Mesendoderm (in vitro differentiated cells): ENCODE measurements at regions not wholly inside any gene's neighbourhood (a gene's known extent, or its start where the extent isn't known, plus 50 kb on each side); places are given as distances from the start of the nearest gene placed in this dataset.

Experiments used
- DNase-seq: peaks from one replicate; pipeline ENCODE4 v3.0.0; 2013
- H2AK5ac ChIP-seq: 2 replicates; pipeline ENCODE4 v1.6.1; 2013; ENCODE audit warnings: low read length, inconsistent platforms
- H2BK120ac ChIP-seq: 2 replicates; pipeline ENCODE4 v1.6.1; 2013; ENCODE audit warnings: low read depth, mild to moderate bottlenecking, low read length, moderate library complexity, mixed read lengths
- H2BK15ac ChIP-seq: replicated peaks from 2 replicates; pipeline ENCODE4 v1.6.1; 2013; ENCODE audit warnings: low read depth, mild to moderate bottlenecking, moderate library complexity
- H2BK5ac ChIP-seq: 2 replicates; pipeline ENCODE4 v1.6.1; 2013; ENCODE audit warnings: low read length, inconsistent platforms
- H3K18ac ChIP-seq: 2 replicates; pipeline ENCODE4 v1.6.1; 2013; ENCODE audit warnings: mild to moderate bottlenecking, low read length, mixed read lengths
- H3K23ac ChIP-seq: one replicate; pipeline ENCODE4 v1.6.1; 2013; ENCODE audit warnings: low read length
- H3K27ac ChIP-seq: 2 replicates; pipeline ENCODE4 v1.5.1; 2013; ENCODE audit warnings: low read depth, mild to moderate bottlenecking, inconsistent platforms, low read length, moderate library complexity
- H3K27me3 ChIP-seq: 2 replicates; pipeline ENCODE4 v1.6.1; 2013; ENCODE audit warnings: low read length, control low read depth, mild to moderate bottlenecking, inconsistent platforms; ENCODE audit not compliant: insufficient read depth, poor library complexity
- H3K36me3 ChIP-seq: 2 replicates; pipeline ENCODE4 v1.6.1; 2013; ENCODE audit warnings: low read length, inconsistent platforms; ENCODE audit not compliant: control insufficient read depth, insufficient read depth
- H3K4ac ChIP-seq: one replicate; pipeline ENCODE4 v1.6.1; 2013; ENCODE audit warnings: low read depth, mild to moderate bottlenecking, low read length, moderate library complexity
- H3K4me1 ChIP-seq: 2 replicates; pipeline ENCODE4 v1.6.1; 2013; ENCODE audit warnings: low read depth, low read length, inconsistent platforms; ENCODE audit not compliant: control insufficient read depth
- H3K4me2 ChIP-seq: 2 replicates; pipeline ENCODE4 v1.6.1; 2013; ENCODE audit warnings: low read length
- H3K4me3 ChIP-seq: 2 replicates; pipeline ENCODE4 v1.5.1; 2013; ENCODE audit warnings: mild to moderate bottlenecking, low read length
- H3K56ac ChIP-seq: one replicate; pipeline ENCODE4 v1.6.1; 2013; ENCODE audit warnings: low read length
- H3K79me1 ChIP-seq: 2 replicates; pipeline ENCODE4 v1.6.1; 2013; ENCODE audit warnings: low read length, inconsistent platforms
- H3K79me2 ChIP-seq: 2 replicates; pipeline ENCODE4 v1.6.1; 2013; ENCODE audit warnings: mild to moderate bottlenecking, low read length; ENCODE audit not compliant: control insufficient read depth, insufficient read depth
- H3K9ac ChIP-seq: 2 replicates; pipeline ENCODE4 v1.6.1; 2013; ENCODE audit warnings: low read length, inconsistent platforms
- H4K5ac ChIP-seq: one replicate; pipeline ENCODE4 v1.6.1; 2013; ENCODE audit warnings: low read length
- H4K8ac ChIP-seq: one replicate; pipeline ENCODE4 v1.6.1; 2013; ENCODE audit warnings: low read depth, mild to moderate bottlenecking, control low read depth, low read length, moderate library complexity
- WGBS: extraction: QIAGEN DNeasy Blood & Tissue Kit; methylation state at CpG from one replicate; pipeline ENCODE4 v1.1.7; 2013; ENCODE audit warnings: low lambda C conversion rate, missing lambda C conversion rate; ENCODE audit not compliant: insufficient coverage; ENCODE audit errors: extremely low coverage; 5-methylcytosine and 5-hydroxymethylcytosine counted together

GRCh38 chr15:70449311-70450141 lies 313.8 kb downstream of the UACA start:
- H3K27me3 ChIP-seq: no peaks in the 10 kb centered on the region
- H3K18ac ChIP-seq: no peak overlapping the region
- no peak overlapping the region for H3K27ac ChIP-seq
- H3K9ac ChIP-seq: no peak overlapping the region
- no peak overlapping the region for H2BK120ac ChIP-seq
- H3K4me2 ChIP-seq: no peak overlapping the region
- no peak overlapping the region for H2BK5ac ChIP-seq
- no peak overlapping the region for H4K5ac ChIP-seq
- WGBS: 100% methylated on average over 1 of the region's 1 CpG
- H4K8ac ChIP-seq: no peak overlapping the region
- H3K4me1 ChIP-seq: no peaks in the 10 kb centered on the region
- no peak overlapping the region for H2AK5ac ChIP-seq
- H3K4ac ChIP-seq: no peak overlapping the region
- no peaks in the 10 kb centered on the region for H3K79me2 ChIP-seq
- H3K23ac ChIP-seq: no peak overlapping the region
- DNase-seq: no peak
- H3K4me3 ChIP-seq: no peak overlapping the region
- H3K79me1 ChIP-seq: no peaks in the 10 kb centered on the region
- no peak overlapping the region for H3K56ac ChIP-seq
- no peaks in the 10 kb centered on the region for H3K36me3 ChIP-seq
- no peak overlapping the region for H2BK15ac ChIP-seq

- no peak overlapping the region for H2BK120ac ChIP-seq
- no peaks in the 10 kb centered on the region for H3K36me3 ChIP-seq
- no peaks in the 10 kb centered on the region for H3K79me2 ChIP-seq
- H4K8ac ChIP-seq: no peak overlapping the region
- H3K56ac ChIP-seq: no peak overlapping the region
- H3K4me2 ChIP-seq: no peak overlapping the region
- H2BK15ac ChIP-seq: no peak overlapping the region
- H3K4me1 ChIP-seq: no peaks in the 10 kb centered on the region
- no peak for DNase-seq
- H3K4me3 ChIP-seq: no peak overlapping the region
- no peak overlapping the region for H3K23ac ChIP-seq
- no peak overlapping the region for H4K5ac ChIP-seq
- no peak overlapping the region for H3K18ac ChIP-seq
- no peak overlapping the region for H2AK5ac ChIP-seq
- WGBS: no CpG with 5 or more reads among the region's 29 CpGs
- no peak overlapping the region for H3K4ac ChIP-seq
- no peak overlapping the region for H2BK5ac ChIP-seq
- H3K27me3 ChIP-seq: no peaks in the 10 kb centered on the region
- no peaks in the 10 kb centered on the region for H3K79me1 ChIP-seq
- no peak overlapping the region for H3K27ac ChIP-seq
- no peak overlapping the region for H3K9ac ChIP-seq
These were observed 315.2 kb downstream of the UACA start for GRCh38 chr15:70447928-70448698.

GRCh38 chr15:70447521-70447920 lies 315.8 kb downstream of the UACA start:
- Histone ChIP-seq H3K18ac (no peak overlapping the region), H3K4me2 (no peak overlapping the region), H2BK15ac (no peak overlapping the region), H3K23ac (no peak overlapping the region), H3K4ac (no peak overlapping the region), H3K27ac (no peak overlapping the region), H3K56ac (no peak overlapping the region), H2BK5ac (no peak overlapping the region), H3K4me1 (no peaks in the 10 kb centered on the region), H3K79me1 (no peaks in the 10 kb centered on the region), H3K36me3 (no peaks in the 10 kb centered on the region), H3K9ac (no peak overlapping the region), H3K27me3 (no peaks in the 10 kb centered on the region), H4K5ac (no peak overlapping the region), H2AK5ac (no peak overlapping the region), H3K4me3 (no peak overlapping the region), H3K79me2 (no peaks in the 10 kb centered on the region), H4K8ac (no peak overlapping the region), H2BK120ac (no peak overlapping the region)
- no peak for DNase-seq
- no CpG with 5 or more reads among the region's 2 CpGs for WGBS

DNA sequence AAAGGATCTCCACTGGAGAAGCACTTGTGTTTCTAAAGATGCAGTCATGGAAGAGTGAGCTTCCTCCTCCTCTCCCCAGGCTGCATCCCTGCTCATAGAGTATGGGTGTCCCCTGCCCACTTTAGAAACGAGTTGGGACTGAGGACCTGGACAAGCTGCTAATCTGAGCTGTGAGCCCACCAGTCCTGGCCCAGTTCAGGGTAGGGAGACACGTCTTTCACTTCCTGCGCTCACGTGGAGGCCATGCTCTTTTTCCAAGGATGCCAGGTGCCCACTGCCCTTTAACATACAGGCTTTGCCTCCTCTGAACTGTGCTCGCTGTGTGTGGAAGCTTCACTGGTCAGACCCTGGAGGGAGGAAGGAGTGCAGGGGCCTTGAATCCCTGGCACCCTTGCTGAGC lies 316.3 kb downstream of the UACA start:
- H3K27ac ChIP-seq: no peak overlapping the region
- no peak overlapping the region for H3K9ac ChIP-seq
- no peak for DNase-seq
- no peak overlapping the region for H4K5ac ChIP-seq
- no peak overlapping the region for H2AK5ac ChIP-seq
- no CpG with 5 or more reads among the region's 5 CpGs for WGBS
- no peaks in the 10 kb centered on the region for H3K27me3 ChIP-seq
- no peaks in the 10 kb centered on the region for H3K79me1 ChIP-seq
- no peak overlapping the region for H2BK5ac ChIP-seq
- no peaks in the 10 kb centered on the region for H3K79me2 ChIP-seq
- no peaks in the 10 kb centered on the region for H3K4me1 ChIP-seq
- no peak overlapping the region for H3K4me3 ChIP-seq
- H3K56ac ChIP-seq: no peak overlapping the region
- H4K8ac ChIP-seq: no peak overlapping the region
- no peak overlapping the region for H3K18ac ChIP-seq
- no peak overlapping the region for H3K4me2 ChIP-seq
- H2BK15ac ChIP-seq: no peak overlapping the region
- H3K23ac ChIP-seq: no peak overlapping the region
- H3K36me3 ChIP-seq: no peaks in the 10 kb centered on the region
- H2BK120ac ChIP-seq: no peak overlapping the region
- no peak overlapping the region for H3K4ac ChIP-seq

DNA sequence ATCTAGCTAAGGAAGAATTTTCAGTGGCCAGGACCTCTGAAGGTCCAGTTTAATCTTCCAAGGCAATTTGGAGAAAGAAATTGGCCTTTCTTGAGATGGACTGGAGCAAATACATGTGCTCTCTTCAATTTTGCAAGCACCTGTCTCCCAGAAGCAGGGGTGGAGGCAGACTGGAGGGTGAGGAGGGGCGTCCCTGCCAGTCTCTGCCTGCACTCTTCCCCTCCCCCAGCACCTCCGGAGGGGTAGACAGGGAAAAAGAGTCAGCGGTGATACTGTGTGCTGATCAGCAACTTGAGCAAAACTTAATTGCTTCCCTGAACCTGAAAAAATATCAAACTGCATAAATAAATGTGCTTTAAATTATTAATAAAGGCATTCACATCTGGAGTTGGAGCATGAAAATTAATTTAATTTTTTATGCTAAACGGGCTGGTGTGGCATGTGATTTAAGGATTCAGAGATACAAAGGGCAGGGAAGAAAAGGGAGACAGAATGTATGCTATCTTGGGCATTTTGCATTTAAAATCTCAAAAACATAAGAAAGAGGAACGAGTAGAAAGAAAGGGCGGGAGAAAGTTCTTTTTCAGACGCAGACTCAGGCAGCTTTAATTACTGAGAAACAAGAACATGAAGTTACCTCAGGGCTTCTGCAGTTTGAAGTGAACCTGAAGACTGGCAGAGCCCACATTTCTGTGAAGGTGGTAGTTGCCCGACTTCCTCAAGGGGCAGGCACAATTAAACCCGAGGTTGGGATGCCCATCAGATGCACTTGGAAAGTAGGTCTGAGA lies 319.7 kb downstream of the UACA start:
- H3K79me2 ChIP-seq: no peaks in the 10 kb centered on the region
- H3K4me2 ChIP-seq: no peak overlapping the region
- no peak for DNase-seq
- H2BK5ac ChIP-seq: no peak overlapping the region
- H4K8ac ChIP-seq: no peak overlapping the region
- H2AK5ac ChIP-seq: no peak overlapping the region
- no CpG with 5 or more reads among the region's 9 CpGs for WGBS
- H3K18ac ChIP-seq: no peak overlapping the region
- H4K5ac ChIP-seq: no peak overlapping the region
- H3K4me3 ChIP-seq: no peak overlapping the region
- H3K4me1 ChIP-seq: no peaks in the 10 kb centered on the region
- H3K27me3 ChIP-seq: no peaks in the 10 kb centered on the region
- no peak overlapping the region for H2BK15ac ChIP-seq
- no peak overlapping the region for H3K9ac ChIP-seq
- H3K23ac ChIP-seq: no peak overlapping the region
- H3K56ac ChIP-seq: no peak overlapping the region
- H3K79me1 ChIP-seq: no peaks in the 10 kb centered on the region
- H2BK120ac ChIP-seq: no peak overlapping the region
- H3K4ac ChIP-seq: no peak overlapping the region
- no peak overlapping the region for H3K27ac ChIP-seq
- no peaks in the 10 kb centered on the region for H3K36me3 ChIP-seq
